GM12892 (cell line): ENCODE measurements at regions not wholly inside any gene's neighbourhood (a gene's known extent, or its start where the extent isn't known, plus 50 kb on each side); places are given as distances from the start of the nearest gene placed in this dataset.
A peak's percentile ranks its signal among the peaks of the same experiment; 100 is the strongest.

Experiments
- DNase-seq: peaks from one replicate; pipeline ENCODE4 v3.0.0; 2011; ENCODE audit not compliant: insufficient read length
- FAIRE-seq: peaks from 2 replicates; lab custom pipeline; 2011; peaks lifted over from hg19 to GRCh38; lab: Jason Lieb, UNC
- POLR2A ChIP-seq: IDR thresholded peaks from 2 replicates; pipeline ENCODE4 v1.6.1; 2011; ENCODE audit warnings: low read depth, low read length, control low read depth
- POLR2AphosphoS5 ChIP-seq: IDR thresholded peaks from 2 replicates; pipeline ENCODE4 v1.6.1; 2011; ENCODE audit warnings: low read depth, low read length, control low read depth
- TAF1 ChIP-seq: IDR thresholded peaks from 2 replicates; pipeline ENCODE4 v1.6.1; 2011; ENCODE audit warnings: low read depth, mild to moderate bottlenecking, control low read depth, low read length, borderline replicate concordance

GRCh38 chr4:155616117-155616516 lies 50.5 kb upstream of the GUCY1A1 start:
- DNase-seq (no peak), FAIRE-seq (no peak)
- TF ChIP-seq POLR2A = no peak
- no peak for TF ChIP-seq TAF1
- no peak for TF ChIP-seq POLR2AphosphoS5

- FAIRE-seq (no peak), DNase-seq (no peak)
- TF ChIP-seq TAF1 (no peak), POLR2AphosphoS5 (no peak), POLR2A (no peak)
Observed at GRCh38 chr4:155615081-155615887, 51.4 kb upstream of the GUCY1A1 start.

GRCh38 chr4:155614111-155614762 lies 52.4 kb upstream of the GUCY1A1 start:
- TF ChIP-seq TAF1 (no peak), POLR2A (no peak)
- DNase-seq = no peak
- no peak for FAIRE-seq

GRCh38 chr4:155612074-155612473 lies 54.6 kb upstream of the GUCY1A1 start:
- no peak for TF ChIP-seq POLR2A
- TF ChIP-seq TAF1 = no peak
- TF ChIP-seq POLR2AphosphoS5 = no peak
- DNase-seq (no peak), FAIRE-seq (no peak)

- TF ChIP-seq POLR2A = no peak
- TF ChIP-seq POLR2AphosphoS5 = no peak
- no peak for TF ChIP-seq TAF1
- no peak for DNase-seq
- no peak for FAIRE-seq
Observed at GRCh38 chr4:155611501-155611900, 55.1 kb upstream of the GUCY1A1 start.

- FAIRE-seq (no peak), DNase-seq (no peak)
- TF ChIP-seq POLR2AphosphoS5 = no peak
- TF ChIP-seq TAF1 = no peak
- no peak for TF ChIP-seq POLR2A
Observed at GRCh38 chr4:155610143-155610542, 56.5 kb upstream of the GUCY1A1 start.

- TF ChIP-seq POLR2A (no peak), TAF1 (no peak), POLR2AphosphoS5 (no peak)
- DNase-seq = no peak
- no peak for FAIRE-seq
Observed at GRCh38 chr4:155609455-155610059, 57.1 kb upstream of the GUCY1A1 start.

GRCh38 chr4:155608225-155608885 lies 58.3 kb upstream of the GUCY1A1 start:
- TF ChIP-seq TAF1 (no peak), POLR2AphosphoS5 (no peak), POLR2A (no peak)
- FAIRE-seq (peak; percentile 21), DNase-seq (no peak)

- TF ChIP-seq POLR2AphosphoS5 (no peak), TAF1 (no peak), POLR2A (no peak)
- DNase-seq = no peak
- no peak for FAIRE-seq
Observed at GRCh38 chr4:155607481-155607880, 59.2 kb upstream of the GUCY1A1 start.

- TF ChIP-seq POLR2AphosphoS5 (no peak), TAF1 (no peak), POLR2A (no peak)
- no peak for DNase-seq
- no peak for FAIRE-seq
Observed at GRCh38 chr4:155604718-155605626, 61.7 kb upstream of the GUCY1A1 start.

GRCh38 chr4:155603360-155603891 lies 63.2 kb upstream of the GUCY1A1 start:
- FAIRE-seq = no peak
- no peak for TF ChIP-seq POLR2A
- no peak for TF ChIP-seq TAF1
- TF ChIP-seq POLR2AphosphoS5 = no peak
- DNase-seq = no peak
